Testis (tissue), 2 donors: ENCODE measurements at regions not wholly inside any gene's neighbourhood (a gene's known extent, or its start where the extent isn't known, plus 50 kb on each side); places are given as distances from the start of the nearest gene placed in this dataset.

Experiments used
- CTCF ChIP-seq, 3 experiments: fragments of 450-650 bp in 2 of 3; fragments of 200-600 bp in 1 of 3; sonication (generic) in 1 of 3; IDR thresholded peaks; one replicate each; pipeline ENCODE4 v1.5.1; 2016 to 2019; ENCODE audit warnings: antibody characterized with exemption in 3 of 3, mild to moderate bottlenecking in 2 of 3, moderate library complexity in 1 of 3
- POLR2A ChIP-seq: fragments of 450-650 bp; IDR thresholded peaks from one replicate; pipeline ENCODE4 v1.6.1; 2017; ENCODE audit warnings: antibody characterized with exemption, mild to moderate bottlenecking, moderate library complexity

DNA sequence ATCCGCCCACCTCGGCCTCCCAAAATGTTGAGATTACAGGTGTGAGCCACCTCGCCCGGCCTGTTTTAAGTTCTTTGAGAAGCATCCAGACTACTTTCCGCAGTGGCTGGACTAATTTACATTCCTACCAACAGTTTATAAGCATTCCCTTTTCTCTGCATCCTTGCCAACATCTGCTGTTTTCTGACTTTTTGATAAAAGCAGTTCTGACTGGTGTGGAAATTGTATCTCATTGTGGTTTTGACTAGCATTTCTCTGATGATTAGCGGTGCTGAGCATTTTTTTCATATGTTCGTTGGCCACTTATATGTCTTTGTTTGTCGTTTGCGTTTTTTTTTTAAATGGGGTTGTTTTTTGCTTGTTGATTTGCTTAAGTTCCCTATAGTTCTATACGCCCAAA, 208.4 kb upstream of the DPPA4 start:
- TF ChIP-seq POLR2A (no peak), CTCF (IDR thresholded peaks at IDR 0.05) (no peak)
